Stimulated activated CD8-positive, alpha-beta memory T cell treated with anti-CD3 and anti-CD28 coated beads, Interleukin-2, amount 100 ng/mL, for 48 hours (primary cell): ENCODE measurements at regions not wholly inside any gene's neighbourhood (a gene's known extent, or its start where the extent isn't known, plus 50 kb on each side); places are given as distances from the start of the nearest gene placed in this dataset.

Source experiments
- DNase-seq, 2 donors: peaks; one replicate each; pipeline ENCODE4 v3.0.0-alpha.2; 2020; ENCODE audit warnings: low read depth in 2 of 2

DNA sequence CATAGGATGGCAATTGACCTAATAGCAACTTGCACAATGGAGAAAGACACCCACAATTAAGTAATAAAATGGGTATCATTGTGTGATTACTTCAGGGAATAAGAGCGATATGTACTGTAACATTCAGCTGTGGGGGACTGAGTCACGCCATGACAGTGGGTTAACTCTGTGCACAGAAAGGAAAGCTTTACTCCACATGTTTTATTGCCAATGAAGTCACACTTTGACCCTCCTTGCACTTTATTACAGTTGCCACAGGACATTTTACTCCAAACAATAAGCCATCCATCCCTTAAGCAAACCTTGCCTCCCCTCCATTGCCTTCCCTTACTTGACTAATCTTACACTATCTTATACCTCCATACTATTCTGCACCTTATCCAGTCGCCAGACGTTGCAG, 403.1 kb downstream of the VRK1 start:
- no peak for DNase-seq

DNA sequence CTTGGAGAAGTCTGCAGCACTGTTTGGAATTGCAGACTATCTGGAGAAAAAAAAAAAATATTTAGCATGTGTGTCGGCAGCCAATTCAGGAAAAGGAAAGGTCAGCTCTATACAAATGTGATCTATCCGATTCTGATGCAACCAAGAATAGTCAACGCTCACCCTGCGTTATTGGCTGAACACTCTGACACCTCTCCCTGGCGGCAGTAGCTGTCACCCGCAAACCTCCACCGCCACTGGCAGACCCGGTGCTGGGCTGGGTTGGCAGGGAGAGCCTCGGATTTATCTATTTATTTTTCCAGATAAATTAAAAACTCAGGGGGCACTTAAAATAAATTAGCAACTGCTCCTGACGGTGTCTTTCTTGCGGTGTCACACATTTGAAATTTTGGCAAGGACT, 409.7 kb downstream of the VRK1 start:
- DNase-seq: no peak

DNA sequence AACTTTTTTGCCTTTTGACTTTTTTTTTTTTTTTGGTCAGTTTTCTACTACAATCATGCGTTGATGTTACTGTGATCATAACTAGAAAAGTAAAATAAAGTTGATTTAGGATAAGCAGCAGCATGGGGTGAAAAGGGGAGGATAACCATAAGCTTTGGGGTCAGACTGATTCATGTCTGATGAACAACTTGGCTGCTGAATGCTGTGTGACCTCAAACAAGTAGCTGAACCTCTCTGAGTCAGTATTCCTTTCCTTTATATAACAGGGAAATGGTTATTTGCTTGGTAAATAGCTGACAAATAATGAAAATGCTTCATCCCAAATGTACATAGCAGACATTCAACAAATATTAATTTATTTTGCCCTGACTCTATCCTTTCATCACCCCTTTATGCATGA, 413.0 kb downstream of the VRK1 start:
- DNase-seq: no peak

DNA sequence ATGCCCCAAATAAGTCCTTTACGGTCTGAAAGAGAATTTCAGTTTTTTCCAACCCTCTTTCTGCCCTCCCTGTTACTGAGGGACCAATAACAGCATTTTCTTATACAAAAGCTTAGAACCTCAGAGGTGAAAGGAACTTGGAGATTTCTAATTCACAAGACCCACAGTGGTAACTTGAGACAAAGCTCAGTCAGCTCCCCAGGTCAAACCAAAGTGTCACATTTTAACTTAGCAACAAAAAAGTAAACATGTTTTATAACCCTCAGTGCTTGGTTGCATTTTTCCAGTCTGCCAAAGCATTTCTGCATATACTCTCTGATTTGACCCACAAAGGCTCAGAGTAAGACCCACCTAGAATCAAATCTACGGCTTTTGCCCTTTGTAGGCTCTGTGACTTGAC, 415.2 kb downstream of the VRK1 start:
- DNase-seq: no peak

DNA sequence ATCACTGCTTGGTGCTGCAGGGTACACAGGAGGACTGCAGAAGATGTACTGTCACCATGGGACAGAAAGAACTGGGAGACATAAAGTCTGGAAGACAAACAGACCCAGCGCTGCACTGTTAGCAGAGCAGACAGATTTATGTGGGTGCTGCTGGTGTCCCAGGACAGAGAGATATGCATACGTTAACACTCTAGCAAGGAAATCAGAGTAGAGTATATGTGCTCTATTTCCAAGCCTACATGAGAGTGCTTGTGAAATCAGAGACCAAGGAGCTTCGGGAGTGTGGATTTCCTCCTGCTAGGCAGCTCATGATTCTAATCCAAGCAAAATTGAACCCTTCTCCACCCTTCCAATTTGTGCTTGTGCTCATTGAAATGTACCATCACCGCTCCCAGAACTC, 416.5 kb downstream of the VRK1 start:
- no peak for DNase-seq

DNA sequence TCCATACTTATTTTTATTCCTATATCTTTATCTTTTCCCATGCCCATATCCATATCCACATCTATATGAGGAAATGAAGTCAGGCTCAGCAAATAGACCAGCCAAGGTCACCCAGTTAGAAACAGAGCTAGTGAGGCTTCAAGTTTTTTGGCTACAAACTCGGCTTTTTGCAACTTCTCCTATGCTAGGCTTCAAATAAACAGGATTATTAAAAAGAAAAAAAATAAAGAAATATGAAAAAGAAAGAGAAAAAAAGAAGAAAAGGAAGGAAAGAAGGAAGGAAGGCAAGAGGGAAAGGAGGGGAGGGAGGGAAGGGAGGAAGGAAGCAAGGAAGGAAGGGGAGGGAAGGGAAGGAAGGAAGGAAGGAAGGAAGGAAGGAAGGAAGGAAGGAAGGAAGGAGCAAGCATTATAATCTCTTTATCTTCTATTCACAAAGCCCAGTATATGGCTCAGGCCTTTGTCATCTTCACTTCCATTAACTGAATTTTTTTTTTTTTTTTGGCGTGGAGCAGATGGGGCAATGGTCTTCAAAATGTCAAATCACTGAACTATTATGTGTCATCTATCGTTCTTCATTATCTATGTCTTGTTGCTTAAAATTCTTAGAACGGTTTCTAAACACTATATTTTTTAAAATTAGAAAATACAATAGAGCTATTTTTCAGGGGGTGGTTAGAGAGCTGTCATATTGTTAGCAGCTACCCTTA, 418.2 kb downstream of the VRK1 start:
- no peak for DNase-seq

DNA sequence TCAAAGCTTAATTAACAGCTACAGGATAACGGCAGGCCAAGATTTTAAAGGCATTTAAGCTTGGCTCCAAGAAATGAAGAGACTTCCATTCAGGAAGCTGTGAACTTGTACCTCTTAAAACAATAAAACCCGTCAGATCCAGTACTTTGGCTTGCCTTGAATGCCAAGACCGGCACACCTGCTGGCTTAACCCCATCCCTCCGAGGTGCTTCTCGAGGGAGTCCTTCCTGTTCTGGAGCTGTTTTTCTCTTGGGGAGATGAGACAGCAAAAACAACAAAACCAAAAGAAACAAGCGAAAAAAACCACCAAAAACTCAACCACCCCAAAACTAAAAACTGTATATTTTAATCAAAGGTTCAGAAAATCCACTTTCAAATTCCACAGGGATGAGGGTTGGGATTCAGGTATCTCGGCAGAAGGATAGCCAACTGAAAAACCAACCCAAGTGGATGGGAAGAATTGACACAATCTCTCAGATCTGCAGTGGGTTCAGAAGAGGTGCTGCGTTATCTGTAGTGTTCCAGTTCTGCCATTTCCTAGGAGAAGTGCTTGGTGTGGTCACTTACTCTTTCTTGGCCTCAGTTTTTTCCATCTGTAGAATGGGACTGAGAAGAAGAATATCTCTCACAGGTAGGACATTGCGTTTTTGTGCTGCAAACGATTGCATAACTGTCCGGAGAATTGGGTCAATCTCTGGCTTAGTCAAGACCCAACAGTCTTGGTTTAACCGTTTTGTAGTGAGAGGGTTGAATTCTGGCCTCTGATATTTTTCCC, 420.1 kb downstream of the VRK1 start:
- no peak for DNase-seq

DNA sequence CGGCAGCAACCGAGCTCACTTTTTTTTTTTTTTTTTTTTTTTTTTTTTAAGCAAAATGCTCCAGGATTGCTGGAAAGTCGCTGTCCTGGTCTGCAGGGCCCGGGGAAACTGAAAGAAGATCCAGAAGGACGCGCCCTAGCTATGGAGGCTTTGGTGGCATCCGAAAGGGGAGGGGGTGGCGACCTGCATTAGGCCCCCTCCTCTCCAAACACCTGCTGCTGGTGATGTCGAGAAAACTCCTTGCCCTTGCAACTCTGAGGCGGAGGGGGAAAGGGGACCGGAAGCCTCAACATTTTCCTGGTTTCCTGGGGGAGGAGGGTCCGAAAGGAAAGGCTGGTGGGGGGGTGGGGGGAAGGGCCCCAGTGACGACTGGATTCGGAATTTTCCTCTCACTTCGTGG, 421.1 kb downstream of the VRK1 start:
- DNase-seq: no peak

DNA sequence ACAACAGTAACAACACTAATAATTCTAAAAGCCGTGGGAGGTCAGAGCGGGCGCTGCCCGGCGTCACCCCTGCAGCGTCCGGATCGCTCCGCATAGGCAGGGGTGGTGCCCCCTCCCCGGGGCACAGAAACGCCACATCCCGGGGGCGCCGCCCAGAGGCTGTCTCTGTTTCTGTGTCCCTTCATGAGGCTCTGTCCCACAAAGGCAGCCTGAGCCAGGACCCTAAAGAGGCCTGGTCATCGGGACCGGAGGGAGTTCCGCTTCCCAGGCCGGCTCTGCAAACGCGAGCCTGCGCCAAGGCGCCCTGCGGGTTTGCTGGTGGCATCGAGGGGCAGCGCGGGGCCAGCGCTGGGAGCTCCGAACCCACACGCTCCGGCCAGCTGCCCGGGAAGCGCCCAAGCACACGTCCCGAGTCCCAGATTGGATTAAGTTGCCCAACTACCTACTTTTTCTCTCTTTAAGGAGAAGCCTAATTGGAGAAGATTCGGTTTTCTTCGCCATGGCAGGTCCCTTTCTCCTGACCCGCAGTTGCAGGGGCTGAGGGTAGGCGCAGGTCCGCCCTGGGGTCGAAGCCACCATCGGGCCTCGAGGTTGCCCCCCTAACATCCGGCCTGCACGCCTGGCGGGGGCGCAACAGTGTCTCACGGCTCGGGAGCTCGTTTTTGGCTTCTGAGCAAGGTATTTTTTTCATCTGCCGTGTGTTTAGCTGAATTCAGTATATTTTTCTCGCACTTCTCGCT, 421.7 kb downstream of the VRK1 start:
- peak in 1 of 2 donors; percentile 4 for DNase-seq

DNA sequence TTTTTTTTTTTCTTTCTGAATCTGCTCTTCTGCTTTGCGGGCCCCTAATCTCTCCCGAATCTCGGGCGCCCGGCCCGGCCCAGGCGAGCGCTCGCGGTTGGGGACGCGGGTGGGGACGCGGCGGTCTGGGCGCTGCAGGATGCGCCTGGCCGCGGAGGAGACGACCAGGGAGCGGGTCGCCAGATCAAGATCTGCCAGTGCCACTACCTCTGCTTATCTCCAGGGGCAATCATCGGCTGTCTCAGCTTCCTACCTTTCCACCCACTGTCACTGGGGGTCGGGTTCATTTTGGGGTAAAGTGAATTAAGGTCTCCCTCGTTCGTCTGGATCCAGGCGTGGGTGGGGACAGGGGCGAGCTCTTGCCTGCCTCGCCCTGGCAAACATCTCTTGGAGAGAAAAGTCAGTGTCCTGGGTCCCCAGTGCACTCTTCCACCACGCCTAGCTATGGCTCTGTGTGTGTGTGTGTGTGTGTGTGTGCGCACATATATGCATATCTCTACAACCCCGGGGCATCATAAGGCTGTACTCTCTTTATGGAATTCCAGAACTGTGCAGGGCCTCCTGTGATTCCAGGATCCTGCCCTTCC, 422.3 kb downstream of the VRK1 start:
- DNase-seq: no peak

DNA sequence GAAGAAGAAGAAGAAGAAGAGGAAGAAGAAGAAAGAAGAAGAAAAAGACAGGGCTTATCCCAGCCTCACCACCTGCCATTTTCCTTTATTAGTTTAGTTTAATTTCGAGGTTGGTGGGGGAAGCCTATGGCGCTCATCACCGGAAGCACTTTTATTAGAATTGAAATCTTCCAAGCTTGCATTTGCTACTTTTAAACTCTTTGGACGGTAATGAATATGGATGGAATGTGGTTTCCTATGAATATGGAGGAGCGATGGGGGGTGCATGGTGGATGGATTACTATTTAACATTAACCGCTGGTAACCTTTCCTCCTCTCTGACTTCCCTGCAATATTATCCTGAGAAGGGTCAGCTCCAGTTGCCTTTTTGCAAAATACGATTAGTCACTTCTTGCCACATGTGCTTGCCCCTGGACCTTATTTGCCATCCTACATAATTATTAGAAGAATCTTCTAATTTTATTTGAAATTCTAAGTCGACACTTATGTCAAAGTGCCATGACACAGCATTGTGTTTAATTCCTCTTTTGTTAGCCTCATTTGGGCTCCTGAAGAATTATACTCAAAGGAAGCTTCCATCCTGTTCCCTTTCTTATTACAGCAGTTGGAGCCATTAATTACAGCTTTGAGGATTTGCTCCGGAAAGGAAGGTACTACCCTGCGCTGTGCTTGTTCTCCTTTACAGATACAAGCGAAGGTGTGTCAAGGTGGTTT, 424.5 kb downstream of the VRK1 start:
- no peak for DNase-seq

DNA sequence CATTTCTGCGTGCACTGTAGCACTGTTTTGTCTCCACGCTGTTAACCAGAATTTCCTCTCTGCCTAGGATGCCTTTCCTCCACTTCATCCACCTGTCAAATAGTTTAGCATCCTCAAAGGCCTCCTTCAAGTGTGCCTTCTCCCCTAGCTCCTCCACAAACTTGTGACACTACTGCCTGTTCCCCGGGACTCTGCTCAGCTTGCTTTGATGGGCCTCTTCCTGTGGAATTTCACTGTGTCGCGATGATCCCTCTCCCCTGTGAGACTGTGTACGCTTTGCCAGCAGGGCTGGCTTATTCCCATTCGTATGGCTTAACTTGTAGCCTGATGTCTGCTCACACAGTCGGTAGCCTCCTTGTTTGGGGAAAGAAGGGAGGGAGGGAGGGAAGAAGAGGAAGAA, 426.8 kb downstream of the VRK1 start:
- no peak for DNase-seq

DNA sequence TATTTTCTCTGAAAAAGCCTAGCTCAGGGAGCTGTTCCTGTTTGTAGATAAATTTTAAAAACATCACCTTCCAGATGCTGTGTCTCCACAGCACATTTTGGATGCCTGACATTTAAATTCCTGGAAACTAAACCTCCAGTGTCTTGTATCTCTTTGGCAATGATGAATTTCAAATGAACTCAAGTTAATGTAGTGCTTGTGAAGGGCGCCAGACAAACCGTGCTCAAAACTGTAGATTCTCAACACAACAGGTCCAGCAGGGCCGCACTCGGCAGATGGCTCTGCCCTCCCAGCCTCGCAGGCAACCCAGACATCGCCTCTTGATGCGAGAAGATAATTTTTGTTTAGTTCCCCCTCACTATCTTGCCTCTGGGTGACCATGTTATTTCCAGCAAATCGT, 432.9 kb downstream of the VRK1 start:
- DNase-seq: no peak

DNA sequence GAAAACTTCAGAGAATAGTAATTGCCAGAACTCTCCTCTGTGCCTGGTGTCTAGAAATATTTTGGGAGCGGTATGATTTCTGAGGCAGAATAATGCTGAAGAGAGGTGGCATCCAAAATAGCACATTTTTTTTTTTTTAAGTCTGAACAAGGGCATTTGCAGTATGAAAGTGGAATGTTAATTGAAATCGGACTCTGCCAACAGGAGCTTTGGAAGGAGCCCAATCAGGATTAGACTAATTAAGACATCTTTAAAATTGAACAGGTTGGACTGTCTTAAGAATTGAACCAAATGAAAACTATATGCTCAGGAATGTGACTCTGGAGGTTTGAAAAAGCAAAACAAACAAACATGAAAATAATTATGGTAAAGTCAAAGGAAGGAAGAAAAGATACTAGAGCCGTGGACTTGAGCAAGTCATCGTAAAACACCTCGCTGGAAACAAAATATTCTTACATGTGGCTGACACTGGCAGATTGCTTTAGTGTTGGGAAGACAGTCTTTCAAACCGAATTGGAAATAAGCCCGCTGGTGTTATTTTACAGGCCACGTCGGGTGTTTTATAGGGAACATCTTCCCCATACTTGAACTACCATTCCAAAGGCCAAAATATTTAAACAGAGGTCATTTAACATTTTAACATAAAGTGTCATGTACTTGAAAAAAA, 436.3 kb downstream of the VRK1 start:
- no peak for DNase-seq

DNA sequence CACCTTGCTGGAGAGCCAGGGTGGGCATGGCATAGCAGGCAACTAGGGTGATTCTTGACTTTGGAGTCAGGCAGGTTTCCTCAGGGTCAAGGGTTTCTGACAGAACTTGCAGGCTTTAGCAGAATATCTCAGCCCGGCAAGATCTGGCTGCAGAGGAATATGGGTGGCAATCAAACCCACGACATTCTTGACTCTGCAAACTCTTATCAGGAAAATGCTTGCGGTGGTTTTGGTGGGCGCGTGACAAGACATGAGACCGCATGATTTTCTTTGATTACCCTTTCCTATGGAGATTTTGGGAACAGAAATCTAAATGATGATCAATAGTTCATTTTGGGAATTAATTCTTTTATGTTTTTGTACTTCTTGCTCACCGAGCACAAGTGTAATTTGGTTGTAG, 449.5 kb downstream of the VRK1 start:
- DNase-seq: no peak

DNA sequence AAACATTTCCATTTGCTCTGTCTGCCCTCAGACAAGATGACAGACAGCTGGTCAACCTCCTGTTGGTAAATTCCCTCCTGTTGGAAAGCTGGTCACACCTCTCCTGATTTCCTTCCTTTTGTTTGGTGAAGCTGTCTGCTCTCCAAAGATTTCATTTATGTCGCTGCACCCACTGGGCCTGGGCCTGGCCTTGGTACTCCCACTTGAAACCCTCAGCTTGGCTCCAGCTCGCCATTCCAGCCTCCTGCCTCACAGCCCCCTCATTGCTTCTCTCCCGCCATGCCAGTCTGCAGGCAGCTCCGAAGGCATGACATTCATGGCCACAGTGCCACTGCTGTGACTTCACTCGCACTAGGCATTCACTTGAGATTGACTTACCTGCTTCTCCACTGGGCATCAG, 451.8 kb downstream of the VRK1 start:
- DNase-seq: no peak

DNA sequence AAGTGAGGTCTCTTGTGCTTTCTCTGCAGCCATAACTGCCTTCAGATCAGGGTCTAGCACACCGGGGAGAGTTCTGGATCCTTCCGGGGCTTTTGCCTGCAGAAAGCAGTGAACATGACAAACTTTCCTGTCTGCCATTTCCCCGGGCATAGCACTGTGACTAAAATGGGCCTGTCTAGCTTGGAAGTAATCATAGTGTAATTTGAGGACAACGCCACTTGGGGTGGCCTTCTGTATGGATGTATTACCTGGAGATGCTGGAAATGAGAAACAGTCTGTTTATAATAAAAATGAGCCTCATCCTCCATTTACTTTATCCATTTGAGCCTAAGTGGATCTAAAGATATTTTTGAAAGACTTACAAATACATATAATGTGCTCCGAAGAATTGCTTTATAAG, 453.7 kb downstream of the VRK1 start:
- DNase-seq: no peak

DNA sequence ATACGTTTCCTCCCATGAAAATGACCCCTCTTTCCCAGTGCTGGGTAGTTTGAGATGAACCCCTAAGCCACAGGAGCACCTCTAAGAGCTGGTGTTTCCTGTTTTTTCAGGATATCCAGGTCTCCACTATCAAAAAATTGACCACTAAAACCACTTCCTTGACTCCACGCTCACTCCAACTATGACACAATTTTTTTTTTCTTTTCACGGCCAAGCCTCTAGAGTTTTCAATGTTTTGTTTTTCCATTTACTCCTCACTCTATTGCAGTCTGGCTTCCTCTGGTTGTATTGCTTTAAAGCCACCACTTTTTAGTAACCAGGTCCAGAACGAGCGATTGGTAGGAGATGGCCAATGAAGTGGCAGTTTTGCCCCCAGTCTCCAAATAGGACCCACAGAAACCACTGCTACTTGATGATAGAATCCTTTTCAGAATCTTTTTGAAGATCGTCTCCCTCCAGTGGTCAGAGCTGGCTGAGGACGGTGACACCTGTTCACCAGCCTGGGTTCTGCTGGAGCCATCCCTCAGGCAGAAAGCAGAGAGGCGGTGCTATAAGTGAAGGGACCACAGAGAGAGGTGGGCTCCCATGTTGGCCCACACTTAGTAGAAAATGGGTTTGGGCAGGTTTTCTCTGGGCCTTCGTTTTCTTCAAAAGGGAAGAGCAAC, 454.4 kb downstream of the VRK1 start:
- no peak for DNase-seq

DNA sequence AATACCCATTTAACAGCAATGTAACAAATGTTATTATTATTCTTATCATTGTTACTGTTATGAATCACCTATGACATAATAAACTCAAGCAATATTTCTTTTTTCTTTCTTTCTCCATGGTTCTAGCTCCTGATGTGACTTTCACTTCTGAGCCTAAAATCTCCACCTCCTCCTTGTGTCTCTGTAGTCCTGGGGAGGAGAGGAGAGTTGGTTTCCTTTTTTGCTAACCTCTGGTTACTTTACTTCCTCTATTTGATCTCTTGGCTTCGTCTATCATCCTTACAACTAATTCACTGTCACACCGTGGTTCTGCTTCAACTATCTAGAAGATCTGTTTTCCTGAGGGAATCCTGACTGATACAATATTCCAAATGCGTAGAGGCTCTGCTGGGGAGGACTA, 456.6 kb downstream of the VRK1 start:
- DNase-seq: no peak

DNA sequence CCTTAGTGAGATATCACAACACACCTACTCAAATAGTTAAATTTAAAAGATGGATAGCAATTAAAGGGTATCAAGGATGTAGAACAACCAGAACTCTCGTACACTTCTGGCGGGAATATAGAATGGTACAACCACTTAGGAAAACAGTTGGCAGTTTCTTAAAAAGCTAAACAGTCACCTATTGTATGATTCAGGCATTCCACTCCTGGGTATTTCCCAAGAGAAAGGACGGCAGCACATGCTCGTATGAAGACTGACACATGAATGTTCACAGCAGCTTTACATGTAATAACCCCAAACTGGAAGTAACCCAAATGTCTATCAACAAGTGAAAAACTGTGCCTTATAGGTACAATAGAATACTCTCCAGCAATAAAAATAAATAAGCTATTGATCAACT, 465.2 kb downstream of the VRK1 start:
- no peak for DNase-seq
